Stimulated activated effector memory CD8-positive, alpha-beta T cell treated with anti-CD3 and anti-CD28 coated beads, Interleukin-12 subunit alpha, Interleukin-12 subunit beta, amount 100 ng/mL, for 72 hours (primary cell): ENCODE measurements at regions not wholly inside any gene's neighbourhood (a gene's known extent, or its start where the extent isn't known, plus 50 kb on each side); places are given as distances from the start of the nearest gene placed in this dataset.

ENCODE experiments used
- ATAC-seq: fragments of 150-1000 bp; cut with Tn5 transposase; 2 replicates; pipeline ENCODE4 v1.10.0; 2021
- DNase-seq, 2 donors: peaks; one replicate each; pipeline ENCODE4 v3.0.0; 2021 to 2022; ENCODE audit warnings: low spot score in 2 of 2
- H3K27ac Mint-ChIP-seq: one replicate; pipeline ENCODE4 v1.8.0; 2022; ENCODE audit warnings: mild to moderate bottlenecking, mixed read lengths
- H3K36me3 Mint-ChIP-seq: one replicate; pipeline ENCODE4 v1.8.0; 2022; ENCODE audit warnings: mild to moderate bottlenecking, mixed read lengths
- H3K4me1 Mint-ChIP-seq: one replicate; pipeline ENCODE4 v1.8.0; 2022; ENCODE audit warnings: mixed read lengths
- H3K4me3 Mint-ChIP-seq: one replicate; pipeline ENCODE4 v1.8.0; 2022; ENCODE audit warnings: mild to moderate bottlenecking, mixed read lengths
- H3K9me3 Mint-ChIP-seq: one replicate; pipeline ENCODE4 v1.8.0; 2022; ENCODE audit warnings: mixed read lengths

DNA sequence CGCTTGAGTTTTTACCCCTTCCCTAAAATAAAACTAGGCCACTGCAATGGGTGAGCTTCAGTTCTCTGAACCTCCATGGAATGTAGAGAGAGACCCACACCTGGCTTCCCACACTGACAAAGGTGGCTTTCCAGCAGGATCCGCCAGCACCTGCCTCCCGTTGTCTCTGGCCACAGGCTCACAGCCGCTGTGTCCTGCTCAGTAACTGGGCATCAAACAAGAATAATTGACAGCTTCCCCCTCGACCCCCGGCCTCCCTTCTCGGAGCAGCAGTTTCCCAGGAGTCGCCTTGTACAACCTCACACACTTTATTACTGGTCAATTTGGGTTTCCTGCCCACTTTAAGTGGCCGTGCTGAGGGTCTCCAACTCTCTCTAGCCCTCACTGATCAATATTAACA, 586.1 kb upstream of the PSMD7 start:
- DNase-seq (no peak), ATAC-seq (no peak)
- Mint-ChIP-seq H3K27ac (no peak overlapping the region), H3K9me3 (peaks cover 14% of the 10 kb centered on the region), H3K4me1 (no peaks in the 10 kb centered on the region), H3K4me3 (no peak overlapping the region), H3K36me3 (no peaks in the 10 kb centered on the region)

GRCh38 chr16:73707863-73708262, 588.8 kb upstream of the PSMD7 start:
- Mint-ChIP-seq H3K27ac (no peak overlapping the region), H3K36me3 (no peaks in the 10 kb centered on the region), H3K4me1 (no peaks in the 10 kb centered on the region), H3K4me3 (no peak overlapping the region), H3K9me3 (peaks cover 17% of the 10 kb centered on the region)
- DNase-seq (no peak), ATAC-seq (no peak)

DNA sequence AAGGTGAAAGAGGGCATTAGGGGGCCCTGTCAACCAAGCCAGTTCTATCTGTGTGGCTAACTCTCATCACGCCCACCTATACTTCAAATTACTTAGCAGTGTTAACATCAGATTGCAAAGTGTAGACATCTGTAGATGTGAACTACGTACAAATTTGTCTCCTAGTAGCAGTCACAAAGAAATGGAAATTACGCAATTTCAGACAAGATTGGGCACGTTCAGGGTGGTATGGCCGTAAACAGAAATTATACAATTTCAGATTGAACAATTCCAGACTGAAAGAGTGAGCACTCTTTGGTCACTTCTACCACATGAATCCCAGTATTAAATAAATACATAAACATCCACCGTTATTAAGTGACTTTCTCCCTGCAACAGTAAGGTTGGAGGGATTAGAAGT, 592.7 kb upstream of the PSMD7 start:
- Mint-ChIP-seq H3K4me1 (no peaks in the 10 kb centered on the region), H3K27ac (no peak overlapping the region), H3K4me3 (no peak overlapping the region), H3K36me3 (no peaks in the 10 kb centered on the region), H3K9me3 (peaks cover 20% of the 10 kb centered on the region)
- ATAC-seq, result no peak
- no peak for DNase-seq

DNA sequence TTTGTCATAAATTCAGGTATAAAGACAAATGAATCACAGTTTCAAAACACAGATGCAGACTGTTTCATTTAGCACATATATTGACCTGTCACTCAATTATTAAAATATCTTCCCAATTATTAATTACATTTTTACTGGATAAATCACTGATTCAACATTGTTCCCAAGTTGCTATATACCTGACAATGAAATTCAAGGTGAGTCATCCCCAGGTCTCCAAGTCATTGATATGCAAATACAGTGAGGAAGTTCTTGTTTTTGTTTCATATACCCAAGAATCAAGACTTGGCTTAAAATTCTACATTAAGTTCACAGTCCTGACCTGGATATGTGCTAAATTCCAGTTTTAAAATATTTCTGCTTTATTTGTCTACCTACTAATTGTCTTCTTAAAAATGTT, 599.3 kb upstream of the PSMD7 start:
- Mint-ChIP-seq H3K4me1 (no peaks in the 10 kb centered on the region), H3K36me3 (no peaks in the 10 kb centered on the region), H3K4me3 (no peak overlapping the region), H3K9me3 (peaks cover 3% of the 10 kb centered on the region), H3K27ac (no peak overlapping the region)
- DNase-seq (no peak), ATAC-seq (no peak)

DNA sequence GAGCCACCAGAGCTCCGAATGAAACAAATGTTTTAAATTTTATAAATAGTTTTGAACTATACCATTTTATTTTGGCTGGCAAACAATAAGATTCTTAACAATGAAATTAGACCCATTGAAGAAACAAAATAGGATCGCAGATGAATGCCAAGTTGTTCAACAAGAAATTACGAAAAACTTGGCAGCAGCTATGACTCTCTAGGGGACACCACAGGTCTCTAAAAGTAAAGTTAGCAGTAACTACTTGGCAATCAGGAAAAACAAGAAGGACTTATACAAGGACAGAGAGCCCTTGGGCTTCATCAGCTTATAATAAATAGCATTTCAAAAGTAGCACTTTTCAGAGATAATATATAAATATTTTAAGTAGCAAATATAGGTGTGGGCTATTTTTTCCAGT, 603.8 kb upstream of the PSMD7 start:
- Mint-ChIP-seq H3K36me3 (no peaks in the 10 kb centered on the region), H3K4me3 (no peak overlapping the region), H3K4me1 (no peaks in the 10 kb centered on the region), H3K27ac (no peak overlapping the region), H3K9me3 (peaks cover 5% of the 10 kb centered on the region)
- ATAC-seq, result no peak
- DNase-seq, result no peak

- Mint-ChIP-seq H3K27ac (no peak overlapping the region), H3K9me3 (no peaks in the 10 kb centered on the region), H3K36me3 (no peaks in the 10 kb centered on the region), H3K4me3 (no peak overlapping the region), H3K4me1 (no peaks in the 10 kb centered on the region)
- ATAC-seq (no peak), DNase-seq (no peak)
Measured at GRCh38 chr16:73683804-73684203, 612.8 kb upstream of the PSMD7 start.

- Mint-ChIP-seq H3K4me1 (no peaks in the 10 kb centered on the region), H3K36me3 (no peaks in the 10 kb centered on the region), H3K9me3 (no peaks in the 10 kb centered on the region), H3K4me3 (no peak overlapping the region), H3K27ac (no peak overlapping the region)
- ATAC-seq (no peak), DNase-seq (no peak)
Measured at GRCh38 chr16:73672135-73672534, 624.2 kb upstream of the ZFHX3 start.

DNA sequence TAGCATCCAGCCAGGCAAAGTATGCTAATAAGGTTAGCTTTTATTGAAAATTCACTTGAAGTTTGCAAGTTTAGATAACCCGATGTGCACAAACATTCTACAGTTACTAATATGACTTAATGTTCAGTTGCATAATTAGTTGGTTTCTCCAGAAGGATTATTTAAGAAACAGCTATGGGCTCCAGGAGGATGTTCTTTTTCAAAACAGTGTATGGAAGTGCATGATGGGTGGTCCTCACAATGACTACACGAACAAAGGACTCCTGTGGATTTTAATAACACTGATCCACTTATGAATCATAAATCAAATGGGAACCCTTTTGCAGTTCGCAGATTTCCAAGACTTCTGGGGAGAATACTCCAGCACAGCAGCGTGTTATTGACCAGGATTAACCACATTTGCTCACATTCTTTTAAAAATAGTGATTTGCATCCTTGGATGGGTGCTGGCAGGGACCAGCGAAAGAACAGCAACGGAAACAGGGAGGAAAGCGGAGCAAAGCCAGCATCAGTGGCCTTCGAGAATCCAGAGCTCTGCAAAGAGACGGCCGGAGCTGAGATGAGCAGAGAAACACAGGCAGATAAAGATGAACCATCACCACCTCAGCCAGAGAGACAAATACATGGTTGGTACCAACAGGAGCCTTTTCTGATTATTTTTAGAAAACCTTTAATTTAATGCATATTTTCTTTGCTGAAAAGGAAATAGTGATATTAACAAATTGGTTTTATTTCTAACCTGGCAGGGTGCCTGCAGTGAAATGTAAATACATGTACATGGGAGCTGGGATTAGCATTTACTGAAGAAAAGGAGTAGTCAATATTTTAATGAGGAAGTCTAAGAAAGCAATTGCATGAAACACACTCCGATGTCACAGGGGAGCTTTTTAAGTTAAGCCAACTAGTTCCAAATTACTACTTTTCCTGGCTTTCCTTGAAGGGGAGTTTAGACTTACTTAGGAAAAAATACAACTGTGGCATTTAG, 623.2 kb upstream of the ZFHX3 start:
- DNase-seq, result no peak
- ATAC-seq, result no peak
- H3K9me3 Mint-ChIP-seq, result no peaks in the 10 kb centered on the region
- H3K4me1 Mint-ChIP-seq, result no peaks in the 10 kb centered on the region
- H3K4me3 Mint-ChIP-seq, result no peak overlapping the region
- H3K36me3 Mint-ChIP-seq, result no peaks in the 10 kb centered on the region
- no peak overlapping the region for H3K27ac Mint-ChIP-seq

DNA sequence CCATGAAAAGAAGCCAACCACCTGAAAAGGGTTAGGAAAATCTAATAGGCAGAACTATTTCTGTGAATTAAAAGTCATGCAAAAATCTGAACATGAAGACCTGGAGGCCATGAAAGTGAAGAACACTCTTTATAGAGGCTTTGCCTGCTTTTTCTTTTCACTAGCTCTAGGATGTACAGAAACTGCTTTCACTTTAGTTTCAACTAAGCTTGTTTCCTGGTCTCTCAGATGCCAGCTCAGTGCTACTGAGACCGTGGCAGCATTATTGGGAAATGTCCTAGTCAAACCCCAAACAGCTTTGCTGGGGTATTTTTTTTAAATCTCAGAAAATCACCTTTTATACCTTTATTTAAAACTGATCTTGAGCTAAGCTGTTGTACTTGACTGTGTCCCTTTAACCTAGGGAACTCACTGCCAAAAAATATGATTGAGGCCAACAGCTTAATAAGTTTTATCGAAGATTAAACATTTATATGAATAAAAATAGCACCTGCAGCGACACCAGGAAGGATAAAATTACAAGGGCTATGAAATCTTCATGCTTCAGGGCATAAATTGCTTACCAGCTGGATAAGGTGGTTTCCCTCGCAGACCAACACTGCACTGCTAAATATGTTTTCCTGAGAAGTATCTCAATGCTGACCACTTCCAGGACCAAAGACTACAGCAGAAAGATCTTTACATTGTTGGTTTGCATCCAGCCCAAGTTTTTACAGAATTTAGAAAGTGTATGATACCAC, 621.8 kb upstream of the ZFHX3 start:
- Mint-ChIP-seq H3K9me3 (no peaks in the 10 kb centered on the region), H3K27ac (no peak overlapping the region), H3K4me1 (no peaks in the 10 kb centered on the region), H3K36me3 (no peaks in the 10 kb centered on the region), H3K4me3 (no peak overlapping the region)
- DNase-seq (no peak), ATAC-seq (no peak)

- ATAC-seq (no peak), DNase-seq (no peak)
- no peak overlapping the region for H3K27ac Mint-ChIP-seq
- H3K36me3 Mint-ChIP-seq, result no peaks in the 10 kb centered on the region
- no peaks in the 10 kb centered on the region for H3K4me1 Mint-ChIP-seq
- H3K9me3 Mint-ChIP-seq, result peaks cover 4% of the 10 kb centered on the region
- H3K4me3 Mint-ChIP-seq, result no peak overlapping the region
Measured at GRCh38 chr16:73663720-73664119, 615.8 kb upstream of the ZFHX3 start.

GRCh38 chr16:73636196-73636595, 588.3 kb upstream of the ZFHX3 start:
- Mint-ChIP-seq H3K4me1 (no peaks in the 10 kb centered on the region), H3K9me3 (peaks cover 16% of the 10 kb centered on the region), H3K27ac (no peak overlapping the region), H3K36me3 (no peaks in the 10 kb centered on the region), H3K4me3 (no peak overlapping the region)
- ATAC-seq, result no peak
- no peak for DNase-seq

DNA sequence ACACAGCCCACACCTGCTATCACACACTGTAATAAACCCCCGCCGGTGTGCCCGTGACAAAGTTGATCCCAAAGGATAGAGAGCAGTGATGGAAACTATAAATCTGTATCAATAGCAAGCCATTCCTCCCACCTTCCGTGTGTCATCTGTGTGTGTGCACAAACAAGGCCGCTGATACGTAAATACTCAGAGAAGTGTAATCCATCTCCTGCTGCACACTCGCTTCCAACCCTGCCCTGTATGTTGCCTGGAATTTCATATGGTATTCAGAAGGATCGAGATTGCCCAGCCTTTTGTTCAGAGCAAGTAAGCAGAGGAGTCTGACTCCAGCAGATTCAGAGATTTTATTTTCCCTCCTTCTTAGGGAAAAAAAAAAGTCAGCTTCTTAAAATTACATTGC, 581.1 kb upstream of the ZFHX3 start:
- DNase-seq (no peak), ATAC-seq (no peak)
- Mint-ChIP-seq H3K9me3 (peaks cover 3% of the 10 kb centered on the region), H3K4me1 (no peaks in the 10 kb centered on the region), H3K4me3 (no peak overlapping the region), H3K36me3 (no peaks in the 10 kb centered on the region), H3K27ac (no peak overlapping the region)

DNA sequence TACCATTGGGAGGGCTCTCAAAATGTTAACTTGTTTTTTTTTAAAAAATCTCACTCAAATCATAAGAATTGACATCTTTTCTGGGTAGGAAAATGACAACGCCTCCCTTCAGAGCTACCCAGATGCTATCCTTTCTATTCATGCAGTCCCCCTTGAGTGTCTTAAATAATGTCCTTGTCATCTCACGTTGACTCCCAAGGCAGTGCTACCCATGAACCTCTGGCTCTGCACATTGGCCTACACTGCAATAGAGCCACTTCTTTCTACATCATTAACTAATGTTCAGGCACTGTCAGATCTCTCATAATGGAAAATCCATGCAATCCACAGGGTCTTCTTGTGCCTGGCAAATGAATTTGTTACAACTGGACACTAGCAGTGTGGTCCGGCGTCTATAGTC, 569.8 kb upstream of the ZFHX3 start:
- Mint-ChIP-seq H3K4me1 (no peaks in the 10 kb centered on the region), H3K27ac (no peak overlapping the region), H3K9me3 (peaks cover 2% of the 10 kb centered on the region), H3K36me3 (no peaks in the 10 kb centered on the region), H3K4me3 (no peak overlapping the region)
- ATAC-seq (no peak), DNase-seq (no peak)

DNA sequence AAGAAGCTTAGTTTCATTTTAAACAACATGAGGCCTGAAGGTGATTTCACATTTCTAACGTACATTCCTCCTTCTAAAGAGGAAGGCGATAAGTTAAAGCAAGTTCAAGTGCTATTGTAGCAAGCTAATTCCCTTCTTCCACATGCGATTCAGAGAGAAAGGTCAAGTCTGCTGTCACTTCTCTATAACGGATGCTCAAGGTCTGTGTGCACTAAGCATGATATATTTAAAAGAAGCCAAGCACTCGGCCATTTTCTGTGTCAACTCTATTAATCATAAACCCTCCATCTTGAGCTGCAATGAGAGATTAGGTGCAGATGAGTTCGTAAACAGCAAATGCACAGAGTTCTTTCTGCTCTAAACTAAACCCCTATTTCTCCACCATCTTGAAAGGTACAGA, 568.8 kb upstream of the ZFHX3 start:
- no peak overlapping the region for H3K4me3 Mint-ChIP-seq
- no peak overlapping the region for H3K27ac Mint-ChIP-seq
- peaks cover 2% of the 10 kb centered on the region for H3K9me3 Mint-ChIP-seq
- H3K36me3 Mint-ChIP-seq, result no peaks in the 10 kb centered on the region
- no peaks in the 10 kb centered on the region for H3K4me1 Mint-ChIP-seq
- ATAC-seq (no peak), DNase-seq (no peak)

- H3K4me3 Mint-ChIP-seq, result no peak overlapping the region
- ATAC-seq, result no peak
- H3K9me3 Mint-ChIP-seq, result peaks cover 2% of the 10 kb centered on the region
- no peak for DNase-seq
- H3K36me3 Mint-ChIP-seq, result no peaks in the 10 kb centered on the region
- H3K27ac Mint-ChIP-seq, result no peak overlapping the region
- no peaks in the 10 kb centered on the region for H3K4me1 Mint-ChIP-seq
Measured at GRCh38 chr16:73616166-73616753, 568.3 kb upstream of the ZFHX3 start.
